Lung (tissue), 11 donors: ENCODE measurements at regions not wholly inside any gene's neighbourhood (a gene's known extent, or its start where the extent isn't known, plus 50 kb on each side); places are given as distances from the start of the nearest gene placed in this dataset.
"Not testable (repeated sequence)": the region's sequence is repeated elsewhere in the genome, so short reads cannot be mapped to it uniquely, and the experiment has no call there.

Experiments used
- ATAC-seq: fragments of 200-7000 bp; cut with Tn5 transposase; one replicate; pipeline ENCODE4 v1.9.1; 2020; ENCODE audit warnings: moderate number of reproducible peaks; ENCODE audit not compliant: insufficient read depth, low FRiP score
- DNase-seq, 3 donors: peaks; one replicate each; pipeline ENCODE4 v3.0.0-alpha.2; 2013 to 2017
- H3K27ac ChIP-seq, 2 donors: one replicate each; pipeline ENCODE4 v1.5.1; 2013; ENCODE audit warnings: mild to moderate bottlenecking in 2 of 2, moderate library complexity in 2 of 2, control low read depth in 1 of 2, inconsistent platforms in 1 of 2, low read depth in 1 of 2, low read length in 1 of 2
- H3K27me3 ChIP-seq, 3 donors: one replicate each; pipeline ENCODE4 v1.5.1; 2013; ENCODE audit warnings: low read length in 2 of 3; ENCODE audit not compliant: control insufficient read depth in 3 of 3, insufficient read depth in 3 of 3
- H3K36me3 ChIP-seq, 4 donors: one replicate each; pipeline ENCODE4 v1.5.1; 2013; ENCODE audit warnings: low read length in 4 of 4, mild to moderate bottlenecking in 1 of 4, moderate library complexity in 1 of 4; ENCODE audit not compliant: control insufficient read depth in 4 of 4, insufficient read depth in 4 of 4
- H3K4me1 ChIP-seq, 5 donors: one replicate each; pipeline ENCODE4 v1.5.1; 2013; ENCODE audit warnings: low read length in 5 of 5, mild to moderate bottlenecking in 2 of 5, moderate library complexity in 1 of 5; ENCODE audit not compliant: control insufficient read depth in 5 of 5, insufficient read depth in 5 of 5
- H3K4me3 ChIP-seq: one replicate; pipeline ENCODE4 v1.5.1; 2013; ENCODE audit warnings: mild to moderate bottlenecking, control low read depth, moderate library complexity
- H3K9ac ChIP-seq, 2 donors: one replicate each; pipeline ENCODE4 v1.5.1; 2013; ENCODE audit warnings: low read length in 2 of 2, control low read depth in 1 of 2; ENCODE audit not compliant: insufficient read depth in 1 of 2
- H3K9me3 ChIP-seq, 4 donors: one replicate each; pipeline ENCODE4 v1.5.1; 2013; ENCODE audit warnings: low read length in 3 of 4, mild to moderate bottlenecking in 1 of 4, moderate library complexity in 1 of 4; ENCODE audit not compliant: control insufficient read depth in 4 of 4, insufficient read depth in 3 of 4
- WGBS, 2 donors: extraction: QIAGEN DNeasy Blood & Tissue Kit; methylation state at CpG; one replicate each; pipeline ENCODE4 v1.1.7; 2013; 5-methylcytosine and 5-hydroxymethylcytosine counted together
- TF ChIP-seq, protein P1 (sequence below): IDR thresholded peaks from 2 replicates; pipeline ENCODE4 v1.5.1; 2012; ENCODE audit warnings: mild to moderate bottlenecking; ENCODE audit errors: control extremely low read depth, extremely low read depth
- donor health status: control.
- donor health status: control.
- donor health status: Bipolar disorder and iron deficiency.
- donor health status: healthy.
- donor health status: DM: yes; HTN: yes; CAD: no.

DNA sequence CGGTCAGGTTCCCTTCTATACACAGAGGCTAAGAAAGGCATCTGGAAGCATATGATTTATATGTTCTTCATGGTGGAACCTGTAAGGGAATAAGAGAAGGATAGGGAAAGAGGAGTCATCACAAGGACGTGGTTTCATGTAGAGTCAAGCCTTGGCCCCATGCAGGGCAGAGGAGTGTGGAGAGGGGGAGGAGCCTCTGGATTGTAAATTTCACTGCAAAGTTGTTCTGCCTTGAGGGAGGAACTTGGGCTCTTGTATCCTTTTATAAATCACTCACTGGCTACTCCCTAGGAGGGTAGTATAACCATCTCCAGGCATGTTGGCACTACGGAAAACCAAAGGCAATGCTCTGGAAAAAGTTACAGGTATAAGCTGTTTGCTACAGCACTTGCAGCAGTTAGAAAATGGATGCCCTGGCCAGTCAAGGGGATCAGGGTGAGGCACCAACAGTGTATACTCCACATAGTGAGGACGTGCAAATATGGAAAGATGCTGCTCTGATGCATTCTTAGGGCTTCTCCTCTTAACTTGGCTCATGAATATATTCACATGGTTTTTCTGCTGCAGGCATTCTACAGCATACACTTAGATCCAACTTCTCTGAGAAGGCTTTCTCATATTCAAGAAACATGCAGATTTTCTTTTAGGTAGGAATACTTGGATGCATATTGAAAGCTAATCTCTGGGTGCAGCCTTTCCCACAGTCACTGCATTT lies 60.3 kb upstream of the ZNF81 start:
- Histone ChIP-seq H3K9me3 (peaks cover 0 to 3% (median 0%) of the 10 kb centered on the region in 4 donors), H3K4me1 (no peaks in the 10 kb centered on the region), H3K27me3 (peaks cover 0 to 2% (median 0%) of the 10 kb centered on the region in 3 donors), H3K36me3 (no peaks in the 10 kb centered on the region), H3K9ac (no peak overlapping the region), H3K4me3 (no peak overlapping the region), H3K27ac (no peak overlapping the region)
- TF ChIP-seq, protein P1, sequence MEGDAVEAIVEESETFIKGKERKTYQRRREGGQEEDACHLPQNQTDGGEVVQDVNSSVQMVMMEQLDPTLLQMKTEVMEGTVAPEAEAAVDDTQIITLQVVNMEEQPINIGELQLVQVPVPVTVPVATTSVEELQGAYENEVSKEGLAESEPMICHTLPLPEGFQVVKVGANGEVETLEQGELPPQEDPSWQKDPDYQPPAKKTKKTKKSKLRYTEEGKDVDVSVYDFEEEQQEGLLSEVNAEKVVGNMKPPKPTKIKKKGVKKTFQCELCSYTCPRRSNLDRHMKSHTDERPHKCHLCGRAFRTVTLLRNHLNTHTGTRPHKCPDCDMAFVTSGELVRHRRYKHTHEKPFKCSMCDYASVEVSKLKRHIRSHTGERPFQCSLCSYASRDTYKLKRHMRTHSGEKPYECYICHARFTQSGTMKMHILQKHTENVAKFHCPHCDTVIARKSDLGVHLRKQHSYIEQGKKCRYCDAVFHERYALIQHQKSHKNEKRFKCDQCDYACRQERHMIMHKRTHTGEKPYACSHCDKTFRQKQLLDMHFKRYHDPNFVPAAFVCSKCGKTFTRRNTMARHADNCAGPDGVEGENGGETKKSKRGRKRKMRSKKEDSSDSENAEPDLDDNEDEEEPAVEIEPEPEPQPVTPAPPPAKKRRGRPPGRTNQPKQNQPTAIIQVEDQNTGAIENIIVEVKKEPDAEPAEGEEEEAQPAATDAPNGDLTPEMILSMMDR = no peak
- DNase-seq = no peak
- 62 to 98% methylated on average over 4 of the region's 4 CpGs for WGBS, 2 donors
- ATAC-seq = no peak

DNA sequence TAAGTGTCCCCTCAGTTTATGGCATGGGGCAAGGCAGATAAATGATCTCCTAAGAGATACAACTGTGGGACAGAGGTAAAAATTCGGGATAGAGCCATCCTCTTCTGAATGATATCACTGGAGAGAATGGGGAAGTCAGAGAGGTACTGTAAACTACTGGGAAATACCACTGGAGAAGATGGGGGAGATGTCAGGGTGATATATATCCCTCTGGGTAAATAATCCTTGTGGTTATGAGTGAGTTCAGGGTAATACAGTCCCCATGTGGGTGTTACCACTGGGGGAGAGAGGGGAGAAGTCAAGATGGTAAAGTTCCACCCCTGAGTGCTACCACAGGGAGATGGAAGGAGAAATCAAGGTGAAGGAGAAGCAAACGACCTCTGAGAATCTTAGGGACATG lies 63.9 kb upstream of the ZNF81 start:
- peaks cover 0 to 6% (median 2%) of the 10 kb centered on the region in 3 donors for H3K27me3 ChIP-seq

DNA sequence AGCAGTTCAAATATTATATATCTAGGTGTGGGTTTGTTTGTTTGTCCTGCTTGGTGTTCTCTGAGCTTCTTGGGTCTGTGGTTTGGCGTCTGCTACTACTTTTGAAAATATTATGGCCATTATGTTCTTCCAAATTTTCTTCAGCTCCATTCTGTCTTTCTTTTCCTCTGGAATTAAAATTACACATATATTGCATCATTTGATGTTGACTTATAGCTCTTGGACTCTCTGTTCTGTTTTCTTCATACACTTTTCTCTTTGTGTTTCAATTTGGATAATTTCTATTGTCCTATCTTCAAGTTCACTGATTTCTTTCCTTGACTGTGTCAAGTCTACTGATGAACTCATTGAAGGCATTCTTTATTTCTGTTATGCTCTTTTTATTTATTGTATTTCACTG lies 65.2 kb upstream of the ZNF81 start:
- Histone ChIP-seq H3K4me1 (no peaks in the 10 kb centered on the region), H3K36me3 (no peaks in the 10 kb centered on the region), H3K27me3 (peaks cover 0 to 6% (median 2%) of the 10 kb centered on the region in 3 donors), H3K4me3 (no peak overlapping the region), H3K9me3 (peaks cover 0 to 8% (median 0%) of the 10 kb centered on the region in 4 donors), H3K27ac (no peak overlapping the region), H3K9ac (no peak overlapping the region)
- TF ChIP-seq, protein P1 = no peak
- DNase-seq (no peak), ATAC-seq (no peak)
- WGBS, 2 donors = 81 to 85% methylated on average over 1 of the region's 1 CpG

More for the DNA sequence above, 63.9 kb upstream of the ZNF81 start:
- ATAC-seq (no peak), DNase-seq (no peak)
- Histone ChIP-seq H3K36me3 (no peaks in the 10 kb centered on the region), H3K9ac (no peak overlapping the region), H3K4me3 (no peak overlapping the region), H3K27ac (no peak overlapping the region), H3K4me1 (no peaks in the 10 kb centered on the region), H3K9me3 (peaks cover 0 to 11% (median 0%) of the 10 kb centered on the region in 4 donors)
- TF ChIP-seq, protein P1 = no peak
- 34 to 74% methylated on average over 2 of the region's 2 CpGs for WGBS, 2 donors

DNA sequence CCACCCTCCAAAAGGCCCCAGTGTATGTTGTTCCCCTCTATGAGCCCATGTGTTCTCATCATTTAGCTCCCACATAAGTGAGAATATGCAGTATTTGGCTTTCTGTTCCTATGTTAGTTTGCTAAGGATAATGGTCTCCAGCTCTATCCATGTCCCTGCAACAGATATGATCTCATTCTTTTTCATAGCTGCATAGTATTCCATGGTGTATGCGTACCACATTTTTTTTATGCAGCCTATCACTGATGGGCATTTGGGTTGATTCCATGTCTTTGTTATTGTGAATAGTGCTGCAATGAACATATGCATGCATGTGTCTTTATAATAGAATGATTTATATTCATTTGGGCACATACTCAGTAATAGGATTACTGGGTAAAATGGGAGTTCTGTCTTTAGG lies 73.9 kb upstream of the ZNF81 start:
- not testable (repeated sequence) for H3K36me3 ChIP-seq, H3K27ac ChIP-seq, DNase-seq, H3K27me3 ChIP-seq, H3K9ac ChIP-seq, H3K9me3 ChIP-seq, ATAC-seq, H3K4me1 ChIP-seq, H3K4me3 ChIP-seq
- 92 to 94% methylated on average over 1 of the region's 1 CpG for WGBS, 2 donors
